Heart left ventricle (tissue), 13 donors: ENCODE measurements at regions not wholly inside any gene's neighbourhood (a gene's known extent, or its start where the extent isn't known, plus 50 kb on each side); places are given as distances from the start of the nearest gene placed in this dataset.

Source experiments
- POLR2A ChIP-seq, 2 donors: fragments of 450-650 bp; IDR thresholded peaks; one replicate each; pipeline ENCODE4 v1.6.1; 2017; ENCODE audit warnings: antibody characterized with exemption in 2 of 2, mild to moderate bottlenecking in 2 of 2, moderate library complexity in 2 of 2
- TF ChIP-seq, protein P1 (sequence below), 12 donors: fragments of 200-600 bp; sonication (generic) in 4 of 12; IDR thresholded peaks; one replicate each; pipeline versions ENCODE4 v1.5.0 to v1.8.0; 2018 to 2022; ENCODE audit warnings: antibody characterized with exemption in 12 of 12, mild to moderate bottlenecking in 5 of 12
- donor health status: ischemic (EF 13 %, LVEDD 7.1; RV severe dilation, severe dysfunction).
- donor health status: DM: no; HTN: yes; CAD: no.
- donor health status: DM: no; HTN: no; CAD: no.
- donor health status: ischemic (EF 25% LVEDD 6.9; RV normal size, moderate dysfunction).
- donor health status: ischemic (EF 25% LVEDD 5.7; RV mildly dilated, moderate dysfunction).
- donor health status: ischemic (EF 35%, LVEDD 5.7; RV mildly dilated, moderate dysfunction).
- donor health status: nonischemic (EF 11% LVEDD 7.7; RV severe dilation, severe dysfunction).
- donor health status: DM: yes; HTN: yes; CAD: no.
- donor health status: PGD.
- donor health status: ischemic (EF 29% LVEDD 5.4; RV normal size, mild dysfunction).
- donor health status: nonischemic (EF 23%, LVEDD 6.1; RV moderate dilation, normal function).

DNA sequence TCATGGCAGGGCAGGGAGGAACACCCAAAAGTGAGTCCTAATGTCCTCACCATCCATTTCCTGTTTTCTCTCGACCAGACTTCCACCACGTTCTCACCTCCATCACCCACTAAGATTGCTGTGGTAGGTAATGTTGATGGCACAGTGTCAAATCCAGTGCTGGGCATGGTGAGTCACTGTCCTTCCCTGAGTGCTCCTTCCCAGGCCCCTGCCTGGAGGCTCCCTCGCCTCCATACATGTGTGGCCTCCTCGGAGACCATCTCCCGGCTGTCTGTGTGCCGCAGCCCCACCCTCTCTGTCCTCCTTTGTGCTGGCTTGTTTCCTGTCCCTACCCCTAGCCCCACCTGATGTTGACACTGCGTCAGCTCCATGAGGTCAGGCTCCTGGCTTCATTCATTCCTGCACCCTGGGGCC lies 177.5 kb downstream of the SYK start:
- TF ChIP-seq POLR2A (IDR thresholded peaks at IDR 0.05): no peak
- TF ChIP-seq, protein P1, sequence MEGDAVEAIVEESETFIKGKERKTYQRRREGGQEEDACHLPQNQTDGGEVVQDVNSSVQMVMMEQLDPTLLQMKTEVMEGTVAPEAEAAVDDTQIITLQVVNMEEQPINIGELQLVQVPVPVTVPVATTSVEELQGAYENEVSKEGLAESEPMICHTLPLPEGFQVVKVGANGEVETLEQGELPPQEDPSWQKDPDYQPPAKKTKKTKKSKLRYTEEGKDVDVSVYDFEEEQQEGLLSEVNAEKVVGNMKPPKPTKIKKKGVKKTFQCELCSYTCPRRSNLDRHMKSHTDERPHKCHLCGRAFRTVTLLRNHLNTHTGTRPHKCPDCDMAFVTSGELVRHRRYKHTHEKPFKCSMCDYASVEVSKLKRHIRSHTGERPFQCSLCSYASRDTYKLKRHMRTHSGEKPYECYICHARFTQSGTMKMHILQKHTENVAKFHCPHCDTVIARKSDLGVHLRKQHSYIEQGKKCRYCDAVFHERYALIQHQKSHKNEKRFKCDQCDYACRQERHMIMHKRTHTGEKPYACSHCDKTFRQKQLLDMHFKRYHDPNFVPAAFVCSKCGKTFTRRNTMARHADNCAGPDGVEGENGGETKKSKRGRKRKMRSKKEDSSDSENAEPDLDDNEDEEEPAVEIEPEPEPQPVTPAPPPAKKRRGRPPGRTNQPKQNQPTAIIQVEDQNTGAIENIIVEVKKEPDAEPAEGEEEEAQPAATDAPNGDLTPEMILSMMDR (IDR thresholded peaks at IDR 0.05): no peak
